Panc1 (cell line): ENCODE measurements at regions not wholly inside any gene's neighbourhood (a gene's known extent, or its start where the extent isn't known, plus 50 kb on each side); places are given as distances from the start of the nearest gene placed in this dataset.

ENCODE experiments used
- ATAC-seq: fragments of 200-7000 bp; cut with Tn5 transposase; 2 replicates; pipeline ENCODE4 v1.9.1; 2020; ENCODE audit warnings: mild to moderate bottlenecking, moderate library complexity
- BruUV-seq: library from RNA; stranded (reverse); fragments of 400-500 nt; replicated peaks from 2 replicates; lab custom pipeline; 2021; lab: Mats Ljungman, UMichigan
- CTCF ChIA-PET: fragments of 300-600 bp; sonication (Branson Sonifier 250); formaldehyde crosslinking; loops from one replicate; lab custom pipeline; 2022; ENCODE audit warnings: antibody characterized with exemption; lab: Charles Lee
- POLR2A ChIA-PET: fragments of 300-600 bp; sonication (Branson Sonifier 250); formaldehyde crosslinking; loops from one replicate; lab custom pipeline; 2022; ENCODE audit warnings: antibody characterized with exemption; lab: Charles Lee
- DNase-seq: peaks from one replicate; pipeline ENCODE4 v3.0.0-alpha.2; 2010; ENCODE audit warnings: low read depth, low spot score
- H3K27ac ChIP-seq: 2 replicates; pipeline ENCODE4 v1.5.1; 2011; ENCODE audit warnings: mild to moderate bottlenecking, low read length, inconsistent platforms
- H3K27me3 ChIP-seq: fragments of 200-500 bp; sonication (Bioruptor generic); 2 replicates; pipeline ENCODE4 v1.6.0; 2014; ENCODE audit warnings: low read length, inconsistent platforms; ENCODE audit not compliant: control insufficient read depth, insufficient read depth
- H3K36me3 ChIP-seq: fragments of 200-500 bp; sonication (Bioruptor generic); 2 replicates; pipeline ENCODE4 v1.5.1; 2014; ENCODE audit warnings: inconsistent platforms, mild to moderate bottlenecking, low read length, moderate library complexity; ENCODE audit not compliant: control insufficient read depth, insufficient read depth
- H3K4me1 ChIP-seq: 2 replicates; pipeline ENCODE4 v1.5.1; 2011; ENCODE audit warnings: inconsistent platforms, mild to moderate bottlenecking, low read length, moderate library complexity; ENCODE audit not compliant: control insufficient read depth, insufficient read depth
- H3K4me3 ChIP-seq, 2 experiments: 2 replicates each; pipeline ENCODE4 v1.5.1; 2011 to 2012; ENCODE audit warnings: low read depth in 2 of 2, low read length in 2 of 2, mild to moderate bottlenecking in 2 of 2, inconsistent platforms in 1 of 2, moderate library complexity in 1 of 2
- H3K9me3 ChIP-seq: fragments of 200-500 bp; sonication (Bioruptor generic); 2 replicates; pipeline ENCODE4 v1.5.1; 2014; ENCODE audit warnings: low read depth, mild to moderate bottlenecking, inconsistent platforms, low read length, moderate library complexity; ENCODE audit not compliant: control insufficient read depth, insufficient read depth
- POLR2AphosphoS5 ChIP-seq: IDR thresholded peaks from 2 replicates; pipeline ENCODE4 v1.6.1; 2012; ENCODE audit warnings: mild to moderate bottlenecking, low read depth, low read length, moderate library complexity
- SIN3A ChIP-seq: IDR thresholded peaks from 2 replicates; pipeline ENCODE4 v1.6.1; 2012; ENCODE audit warnings: low read depth, mild to moderate bottlenecking, low read length, moderate library complexity, borderline replicate concordance; ENCODE audit not compliant: insufficient read depth
- TCF7L2 ChIP-seq: IDR thresholded peaks from 2 replicates; pipeline ENCODE4 v1.6.1; 2011; ENCODE audit warnings: mild to moderate bottlenecking, low read depth, low read length, inconsistent platforms
- in situ Hi-C: cut with HindIII; loops from 2 replicates; pipeline ENCODE4 v1.10.0; 2016; ENCODE audit warnings: low sequenced_read_pairs, low pct_unique_long_range_greater_than_20kb
- intact Hi-C: fragments of 100-400 bp; cut with micrococcal nuclease; formaldehyde crosslinking; loops from one replicate; pipeline ENCODE4 v1.10.0; 2022; ENCODE audit not compliant: unreplicated experiment
- TF ChIP-seq, protein P1 (sequence below), 2 experiments: IDR thresholded peaks; 2 replicates each; pipeline ENCODE4 v1.6.1; 2011 to 2012; ENCODE audit warnings: low read depth in 2 of 2, control low read depth in 1 of 2, low read length in 1 of 2, mild to moderate bottlenecking in 1 of 2, moderate library complexity in 1 of 2; ENCODE audit not compliant: insufficient read depth in 1 of 2
- TF ChIP-seq, protein P2 (sequence below): fragments of 450-650 bp; IDR thresholded peaks from 2 replicates; pipeline ENCODE4 v1.5.1; 2017; ENCODE audit warnings: mild to moderate bottlenecking

DNA sequence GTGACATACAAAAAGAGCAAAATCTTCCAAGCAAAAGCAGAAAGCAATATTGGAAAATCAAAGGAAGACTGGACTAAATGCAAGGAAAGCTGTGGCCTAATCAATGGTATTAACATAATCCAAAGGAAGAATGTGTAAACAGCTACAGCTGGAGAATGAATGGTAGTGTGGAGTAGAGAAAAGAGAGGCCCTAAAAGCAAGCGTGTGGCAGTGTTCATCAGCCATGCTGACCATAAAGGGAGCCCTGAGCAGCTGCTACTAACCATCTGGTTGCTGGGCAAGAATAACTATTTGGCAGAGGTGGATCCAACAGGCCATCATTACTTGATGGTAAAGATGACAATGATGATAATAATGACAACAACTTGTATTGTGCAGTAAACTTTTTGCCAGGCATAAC, 148.5 kb upstream of the BEND6 start:
- TF ChIP-seq, protein P1, sequence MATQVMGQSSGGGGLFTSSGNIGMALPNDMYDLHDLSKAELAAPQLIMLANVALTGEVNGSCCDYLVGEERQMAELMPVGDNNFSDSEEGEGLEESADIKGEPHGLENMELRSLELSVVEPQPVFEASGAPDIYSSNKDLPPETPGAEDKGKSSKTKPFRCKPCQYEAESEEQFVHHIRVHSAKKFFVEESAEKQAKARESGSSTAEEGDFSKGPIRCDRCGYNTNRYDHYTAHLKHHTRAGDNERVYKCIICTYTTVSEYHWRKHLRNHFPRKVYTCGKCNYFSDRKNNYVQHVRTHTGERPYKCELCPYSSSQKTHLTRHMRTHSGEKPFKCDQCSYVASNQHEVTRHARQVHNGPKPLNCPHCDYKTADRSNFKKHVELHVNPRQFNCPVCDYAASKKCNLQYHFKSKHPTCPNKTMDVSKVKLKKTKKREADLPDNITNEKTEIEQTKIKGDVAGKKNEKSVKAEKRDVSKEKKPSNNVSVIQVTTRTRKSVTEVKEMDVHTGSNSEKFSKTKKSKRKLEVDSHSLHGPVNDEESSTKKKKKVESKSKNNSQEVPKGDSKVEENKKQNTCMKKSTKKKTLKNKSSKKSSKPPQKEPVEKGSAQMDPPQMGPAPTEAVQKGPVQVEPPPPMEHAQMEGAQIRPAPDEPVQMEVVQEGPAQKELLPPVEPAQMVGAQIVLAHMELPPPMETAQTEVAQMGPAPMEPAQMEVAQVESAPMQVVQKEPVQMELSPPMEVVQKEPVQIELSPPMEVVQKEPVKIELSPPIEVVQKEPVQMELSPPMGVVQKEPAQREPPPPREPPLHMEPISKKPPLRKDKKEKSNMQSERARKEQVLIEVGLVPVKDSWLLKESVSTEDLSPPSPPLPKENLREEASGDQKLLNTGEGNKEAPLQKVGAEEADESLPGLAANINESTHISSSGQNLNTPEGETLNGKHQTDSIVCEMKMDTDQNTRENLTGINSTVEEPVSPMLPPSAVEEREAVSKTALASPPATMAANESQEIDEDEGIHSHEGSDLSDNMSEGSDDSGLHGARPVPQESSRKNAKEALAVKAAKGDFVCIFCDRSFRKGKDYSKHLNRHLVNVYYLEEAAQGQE (IDR thresholded peaks at IDR 0.05; ENCODE audit: insufficient read depth in 1 of 2, low read depth in 2 of 2, low read length in 1 of 2), result no peak
- no peak for TF ChIP-seq TCF7L2
- TF ChIP-seq, protein P2, sequence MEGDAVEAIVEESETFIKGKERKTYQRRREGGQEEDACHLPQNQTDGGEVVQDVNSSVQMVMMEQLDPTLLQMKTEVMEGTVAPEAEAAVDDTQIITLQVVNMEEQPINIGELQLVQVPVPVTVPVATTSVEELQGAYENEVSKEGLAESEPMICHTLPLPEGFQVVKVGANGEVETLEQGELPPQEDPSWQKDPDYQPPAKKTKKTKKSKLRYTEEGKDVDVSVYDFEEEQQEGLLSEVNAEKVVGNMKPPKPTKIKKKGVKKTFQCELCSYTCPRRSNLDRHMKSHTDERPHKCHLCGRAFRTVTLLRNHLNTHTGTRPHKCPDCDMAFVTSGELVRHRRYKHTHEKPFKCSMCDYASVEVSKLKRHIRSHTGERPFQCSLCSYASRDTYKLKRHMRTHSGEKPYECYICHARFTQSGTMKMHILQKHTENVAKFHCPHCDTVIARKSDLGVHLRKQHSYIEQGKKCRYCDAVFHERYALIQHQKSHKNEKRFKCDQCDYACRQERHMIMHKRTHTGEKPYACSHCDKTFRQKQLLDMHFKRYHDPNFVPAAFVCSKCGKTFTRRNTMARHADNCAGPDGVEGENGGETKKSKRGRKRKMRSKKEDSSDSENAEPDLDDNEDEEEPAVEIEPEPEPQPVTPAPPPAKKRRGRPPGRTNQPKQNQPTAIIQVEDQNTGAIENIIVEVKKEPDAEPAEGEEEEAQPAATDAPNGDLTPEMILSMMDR, result no peak
- no peak for TF ChIP-seq POLR2AphosphoS5
- TF ChIP-seq SIN3A, result no peak
- Histone ChIP-seq H3K9me3 (no peaks in the 10 kb centered on the region), H3K27ac (peak overlapping the region; percentile 86), H3K27me3 (no peaks in the 10 kb centered on the region), H3K36me3 (no peaks in the 10 kb centered on the region), H3K4me3 (no peak overlapping the region), H3K4me1 (peaks cover 76% of the 10 kb centered on the region)
- no TSS peak for BruUV-seq
- intact Hi-C loops, result no loop called here
- CTCF ChIA-PET, result no interaction called here
- in situ Hi-C loops, result no loop called here
- POLR2A ChIA-PET, result no interaction called here
- ATAC-seq (peak; percentile 51; the same call in 1 of the 2 replicates), DNase-seq (no peak)

DNA sequence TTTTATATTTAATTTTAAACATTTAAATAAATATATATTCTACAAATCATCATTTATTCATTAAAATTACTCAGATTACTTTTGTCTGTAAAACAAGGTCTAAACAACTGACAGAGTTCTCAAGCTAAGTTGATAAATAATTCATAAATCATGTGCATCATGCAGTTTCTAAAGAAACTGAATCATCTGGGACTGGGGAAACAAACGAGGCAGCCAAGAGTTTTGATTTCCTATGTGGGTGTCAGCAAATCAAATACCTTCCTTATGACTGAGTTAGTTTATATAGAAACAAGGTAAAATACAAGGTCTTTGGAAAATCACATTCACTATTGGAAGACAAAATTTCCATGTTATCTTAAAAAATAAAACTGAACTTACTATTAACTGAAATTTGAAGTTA, 149.9 kb upstream of the BEND6 start:
- no peak overlapping the region for H3K4me3 ChIP-seq
- POLR2A ChIA-PET, result interaction anchor here (0.7 kb wide), 1 partner anchor 41 kb away, joined by 3 read pairs; no protein-coding TSS in a partner anchor
- H3K27ac ChIP-seq, result peak overlapping the region; percentile 86; the same call in 1 of the 2 replicates
- H3K9me3 ChIP-seq, result no peaks in the 10 kb centered on the region
- intact Hi-C loops (no loop called here), in situ Hi-C loops (no loop called here)
- DNase-seq (no peak), ATAC-seq (no peak)
- no peaks in the 10 kb centered on the region for H3K36me3 ChIP-seq
- BruUV-seq, result no TSS peak
- H3K4me1 ChIP-seq, result peaks cover 78% of the 10 kb centered on the region
- CTCF ChIA-PET, result no interaction called here
- TF ChIP-seq POLR2AphosphoS5 (no peak), TCF7L2 (no peak), SIN3A (no peak)
- TF ChIP-seq, protein P2, result no peak
- TF ChIP-seq, protein P1 (IDR thresholded peaks at IDR 0.05; ENCODE audit: insufficient read depth in 1 of 2, low read depth in 2 of 2, low read length in 1 of 2), result no peak
- H3K27me3 ChIP-seq, result no peaks in the 10 kb centered on the region
